ENCODE measurements at regions not wholly inside any gene's neighbourhood (a gene's known extent, or its start where the extent isn't known, plus 50 kb on each side); places are given as distances from the start of the nearest gene placed in this dataset.
A peak's percentile ranks its signal among the peaks of the same experiment; 100 is the strongest.

- no peak for DNase-seq
These were observed 245.2 kb upstream of the TET2 start for GRCh38 chr4:104901438-104901837.

GRCh38 chr4:104901961-104902605, 244.6 kb upstream of the TET2 start:
- no peak for DNase-seq

- no peak for DNase-seq
These were observed 241.6 kb upstream of the TET2 start for GRCh38 chr4:104905065-104905464.

- DNase-seq = no peak
These were observed 241.1 kb upstream of the TET2 start for GRCh38 chr4:104905546-104905945.

- DNase-seq = no peak
These were observed 240.4 kb upstream of the TET2 start for GRCh38 chr4:104906276-104906675.

- no peak for DNase-seq
These were observed 239.5 kb upstream of the TET2 start for GRCh38 chr4:104907074-104907649.

- DNase-seq = no peak
These were observed 238.7 kb upstream of the TET2 start for GRCh38 chr4:104907991-104908390.

- no peak for DNase-seq
These were observed 237.3 kb upstream of the TET2 start for GRCh38 chr4:104909376-104909775.

GRCh38 chr4:104912518-104912917, 234.2 kb upstream of the TET2 start:
- DNase-seq = no peak

- DNase-seq = no peak
These were observed 231.3 kb upstream of the TET2 start for GRCh38 chr4:104915373-104915772.

- DNase-seq = no peak
These were observed 230.8 kb upstream of the TET2 start for GRCh38 chr4:104915864-104916263.

GRCh38 chr4:104919406-104919805, 227.3 kb upstream of the TET2 start:
- DNase-seq = no peak

- DNase-seq = no peak
These were observed 216.4 kb upstream of the TET2 start for GRCh38 chr4:104930298-104930697.

- DNase-seq = peak; percentile 9
These were observed 215.6 kb upstream of the TET2 start for GRCh38 chr4:104930745-104931736.

- DNase-seq = no peak
These were observed 208.1 kb upstream of the TET2 start for GRCh38 chr4:104938624-104939023.

- DNase-seq = no peak
These were observed 205.7 kb upstream of the TET2 start for GRCh38 chr4:104940927-104941326.

GRCh38 chr4:104941661-104942062, 205.0 kb upstream of the TET2 start:
- DNase-seq = no peak

GRCh38 chr4:104942990-104943743, 203.5 kb upstream of the TET2 start:
- no peak for DNase-seq

- DNase-seq = no peak
These were observed 202.1 kb upstream of the TET2 start for GRCh38 chr4:104944596-104944995.

- DNase-seq = no peak
These were observed 182.1 kb upstream of the TET2 start for GRCh38 chr4:104964410-104965175.

GRCh38 chr4:104966349-104967033, 180.2 kb upstream of the TET2 start:
- no peak for DNase-seq
